H1 (cell line): ENCODE measurements at regions not wholly inside any gene's neighbourhood (a gene's known extent, or its start where the extent isn't known, plus 50 kb on each side); places are given as distances from the start of the nearest gene placed in this dataset.

Source experiments
- CTCF ChIA-PET: fragments of 300-600 bp; sonication (Branson Sonifier 250); formaldehyde crosslinking; loops from one replicate; lab custom pipeline; 2021; ENCODE audit not compliant: partially characterized antibody; lab: Charles Lee
- POLR2A ChIA-PET: fragments of 300-600 bp; sonication (Branson Sonifier 250); formaldehyde crosslinking; loops from one replicate; lab custom pipeline; 2021; ENCODE audit warnings: inconsistent platforms; ENCODE audit not compliant: partially characterized antibody; lab: Charles Lee
- DNase-seq, 2 experiments: peaks; one replicate each; pipeline versions ENCODE4 v3.0.0 to v3.0.0-alpha.2; 2010 to 2022; ENCODE audit warnings: low spot score in 2 of 2, low read depth in 1 of 2, mixed read lengths in 1 of 2
- FAIRE-seq: peaks from 2 replicates; lab custom pipeline; 2011; peaks lifted over from hg19 to GRCh38; lab: Jason Lieb, UNC
- H2AFZ ChIP-seq: 2 replicates; pipeline ENCODE4 v1.8.1; 2012; ENCODE audit warnings: low read length, inconsistent platforms
- H2AK5ac ChIP-seq: 2 replicates; pipeline ENCODE4 v1.6.1; 2013; ENCODE audit warnings: low read depth, low read length
- H2BK120ac ChIP-seq: replicated peaks from 2 replicates; pipeline ENCODE3; 2013; ENCODE audit warnings: low read depth, low read length, inconsistent platforms
- H2BK12ac ChIP-seq: 2 replicates; pipeline ENCODE4 v1.6.1; 2013; ENCODE audit warnings: low read depth, low read length
- H2BK15ac ChIP-seq: 2 replicates; pipeline ENCODE4 v1.6.1; 2013; ENCODE audit warnings: low read length
- H2BK20ac ChIP-seq: 2 replicates; pipeline ENCODE4 v1.6.1; 2013; ENCODE audit warnings: low read length
- H2BK5ac ChIP-seq: 2 replicates; pipeline ENCODE4 v1.6.1; 2013; ENCODE audit warnings: low read depth, low read length
- H3K14ac ChIP-seq: 2 replicates; pipeline ENCODE4 v1.6.1; 2013; ENCODE audit warnings: inconsistent platforms; ENCODE audit not compliant: insufficient read length
- H3K18ac ChIP-seq: 2 replicates; pipeline ENCODE4 v1.6.1; 2013; ENCODE audit warnings: low read length; ENCODE audit errors: extremely low read depth
- H3K23ac ChIP-seq: 2 replicates; pipeline ENCODE4 v1.6.1; 2013; ENCODE audit warnings: inconsistent platforms; ENCODE audit not compliant: insufficient read length
- H3K23me2 ChIP-seq: 2 replicates; pipeline ENCODE4 v1.6.1; 2013; ENCODE audit warnings: low read depth, low read length
- H3K27ac ChIP-seq: 2 replicates; pipeline ENCODE4 v1.6.1; 2011; ENCODE audit warnings: low read depth, low read length, inconsistent platforms
- H3K27me3 ChIP-seq, 4 experiments: replicated peaks in 1 of 4; 1 replicate in 1 of 4; 2 replicates in 3 of 4; pipeline versions ENCODE4 v1.6.1 to v1.8.1; 2011 to 2013; ENCODE audit warnings: low read length in 3 of 4, mild to moderate bottlenecking in 3 of 4, inconsistent platforms in 2 of 4, mixed read lengths in 2 of 4, moderate library complexity in 1 of 4; ENCODE audit not compliant: control insufficient read depth in 3 of 4, insufficient read depth in 3 of 4; ENCODE audit errors: extremely low read depth in 1 of 4
- H3K36me3 ChIP-seq, 4 experiments: 2 replicates each; pipeline versions ENCODE4 v1.6.1 to v1.8.1; 2011 to 2013; ENCODE audit warnings: mild to moderate bottlenecking in 4 of 4, low read length in 3 of 4, moderate library complexity in 2 of 4, control low read depth in 1 of 4, inconsistent platforms in 1 of 4; ENCODE audit not compliant: insufficient read depth in 4 of 4, control insufficient read depth in 2 of 4
- H3K4ac ChIP-seq: replicated peaks from 2 replicates; pipeline ENCODE3; 2013; ENCODE audit warnings: low read length, low read depth, mixed read lengths, inconsistent platforms; ENCODE audit not compliant: insufficient read length
- H3K4me1 ChIP-seq, 4 experiments: replicated peaks in 1 of 4; 1 replicate in 1 of 4; 2 replicates in 3 of 4; pipeline versions ENCODE4 v1.6.1 to v1.8.1; 2011 to 2013; ENCODE audit warnings: low read length in 3 of 4, inconsistent platforms in 2 of 4, mixed read lengths in 1 of 4; ENCODE audit not compliant: insufficient read depth in 4 of 4, control insufficient read depth in 3 of 4
- H3K4me2 ChIP-seq, 2 experiments: 2 replicates each; pipeline versions ENCODE4 v1.6.1 to v1.8.1; 2011 to 2013; ENCODE audit warnings: low read depth in 2 of 2, low read length in 2 of 2, control low read depth in 1 of 2, inconsistent platforms in 1 of 2, mild to moderate bottlenecking in 1 of 2; ENCODE audit not compliant: insufficient read depth in 1 of 2
- H3K4me3 ChIP-seq, 4 experiments: fragments of 200-600, 300-600 bp in 1 of 4; sonication (generic), shearing (Covaris generic), sonication (Bioruptor Twin) in 1 of 4; 2 replicates each; pipeline versions ENCODE4 v1.5.1 to v1.8.1; 2011 to 2016; ENCODE audit warnings: low read length in 4 of 4, low read depth in 3 of 4, control low read depth in 2 of 4, inconsistent platforms in 2 of 4, mild to moderate bottlenecking in 2 of 4, mixed read lengths in 1 of 4, moderate library complexity in 1 of 4; ENCODE audit not compliant: insufficient read depth in 2 of 4; ENCODE audit errors: extremely low read depth in 1 of 4
- H3K56ac ChIP-seq: replicated peaks from 2 replicates; pipeline ENCODE3; 2013; ENCODE audit warnings: low read depth, mild to moderate bottlenecking, mixed read lengths, low read length, inconsistent platforms; ENCODE audit not compliant: insufficient read length
- H3K79me1 ChIP-seq: 2 replicates; pipeline ENCODE4 v1.6.1; 2013; ENCODE audit warnings: low read depth, low read length, control low read depth
- H3K79me2 ChIP-seq, 2 experiments: 2 replicates each; pipeline versions ENCODE4 v1.6.1 to v1.8.1; 2012 to 2013; ENCODE audit warnings: low read length in 2 of 2, mild to moderate bottlenecking in 2 of 2, inconsistent platforms in 1 of 2; ENCODE audit not compliant: insufficient read depth in 2 of 2, control insufficient read depth in 1 of 2
- H3K9ac ChIP-seq, 4 experiments: replicated peaks in 1 of 4; 1 replicate in 1 of 4; 2 replicates in 3 of 4; pipeline versions ENCODE4 v1.6.1 to v1.8.1; 2011 to 2013; ENCODE audit warnings: low read depth in 3 of 4, low read length in 3 of 4, control low read depth in 2 of 4, mild to moderate bottlenecking in 2 of 4, moderate library complexity in 2 of 4, inconsistent platforms in 1 of 4; ENCODE audit errors: extremely low read depth in 1 of 4
- H3K9me3 ChIP-seq, 2 experiments: 2 replicates each; pipeline versions ENCODE4 v1.6.1 to v1.8.1; 2012 to 2013; ENCODE audit warnings: mild to moderate bottlenecking in 2 of 2, moderate library complexity in 2 of 2, control low read depth in 1 of 2, inconsistent platforms in 1 of 2, low read depth in 1 of 2, low read length in 1 of 2, mixed read lengths in 1 of 2; ENCODE audit not compliant: insufficient read depth in 2 of 2
- H4K20me1 ChIP-seq, 2 experiments: replicated peaks in 1 of 2; 2 replicates each; pipeline versions ENCODE3 to v1.8.1; 2011 to 2013; ENCODE audit warnings: inconsistent platforms in 2 of 2, low read length in 2 of 2, mild to moderate bottlenecking in 1 of 2; ENCODE audit not compliant: insufficient read depth in 2 of 2, control insufficient read depth in 1 of 2
- H4K5ac ChIP-seq: 2 replicates; pipeline ENCODE4 v1.6.1; 2013; ENCODE audit warnings: low read length, low read depth, mixed read lengths, inconsistent platforms; ENCODE audit not compliant: insufficient read length
- H4K8ac ChIP-seq: 2 replicates; pipeline ENCODE4 v1.8.0; 2013; ENCODE audit warnings: mild to moderate bottlenecking, moderate library complexity, low read length, inconsistent platforms; ENCODE audit not compliant: insufficient read depth; ENCODE audit errors: extremely low read depth
- H4K91ac ChIP-seq: replicated peaks from 2 replicates; pipeline ENCODE3; 2013; ENCODE audit warnings: low read length, mixed read lengths, inconsistent platforms; ENCODE audit not compliant: insufficient read length
- EP300 ChIP-seq, 2 experiments: IDR thresholded peaks; 1 replicate in 1 of 2; 2 replicates in 1 of 2; pipeline ENCODE4 v1.6.1; 2011 to 2012; ENCODE audit warnings: low read depth in 2 of 2, low read length in 2 of 2, mild to moderate bottlenecking in 2 of 2, borderline replicate concordance in 1 of 2, inconsistent platforms in 1 of 2, moderate library complexity in 1 of 2
- KDM5A ChIP-seq: fragments of 200-600 bp; IDR thresholded peaks from 2 replicates; pipeline ENCODE4 v1.7.1; 2012; ENCODE audit warnings: mild to moderate bottlenecking, low read length, inconsistent platforms, mixed read lengths
- RAD21 ChIP-seq, 2 experiments: IDR thresholded peaks in 1 of 2; conservative IDR thresholded peaks in 1 of 2; 2 replicates each; pipeline ENCODE4 v1.6.1; 2011; ENCODE audit warnings: low read depth in 2 of 2, low read length in 2 of 2, improper control_type of control experiment in 1 of 2, inconsistent platforms in 1 of 2, mild to moderate bottlenecking in 1 of 2, moderate library complexity in 1 of 2
- WGBS, 2 experiments: shearing (Covaris generic) in 1 of 2; methylation state at CpG; one replicate each; pipeline versions ENCODE4 v1.1.6 to v1.1.7; 2013 to 2015; ENCODE audit warnings: low lambda C conversion rate in 2 of 2, mixed read lengths in 2 of 2, inconsistent platforms in 1 of 2, low coverage in 1 of 2, missing lambda C conversion rate in 1 of 2; ENCODE audit not compliant: insufficient replicate concordance in 2 of 2, insufficient coverage in 1 of 2, insufficient read length in 1 of 2; ENCODE audit errors: extremely low coverage in 1 of 2, missing lambda C conversion rate in 1 of 2; 5-methylcytosine and 5-hydroxymethylcytosine counted together

GRCh38 chr16:26645614-26646013 is 421.1 kb upstream of the C16orf82 start:
- no peak overlapping the region for H3K4ac ChIP-seq
- H3K56ac ChIP-seq, result no peak overlapping the region
- no peak overlapping the region for H2BK15ac ChIP-seq
- H4K8ac ChIP-seq, result no peak overlapping the region
- ChIA-PET POLR2A (no interaction called here), CTCF (interaction anchor here (0.6 to 2.9 kb wide), 64 partner anchors 9 to 1369 kb away, joined by 3 to 14 read pairs (median 3); no protein-coding TSS in a partner anchor)
- H3K79me1 ChIP-seq, result no peaks in the 10 kb centered on the region
- H2BK120ac ChIP-seq, result no peak overlapping the region
- H2AFZ ChIP-seq, result no peak overlapping the region
- peak in 1 of 2 experiments; percentile 86 for DNase-seq
- no peak overlapping the region for H4K5ac ChIP-seq
- H3K9ac ChIP-seq, result no peak overlapping the region
- no peaks in the 10 kb centered on the region for H4K20me1 ChIP-seq
- no peak overlapping the region for H3K18ac ChIP-seq
- no peaks in the 10 kb centered on the region for H3K23me2 ChIP-seq
- no peak overlapping the region for H3K4me2 ChIP-seq
- H3K27ac ChIP-seq, result no peak overlapping the region
- H3K23ac ChIP-seq, result no peak overlapping the region
- no peak overlapping the region for H2BK20ac ChIP-seq
- H3K4me3 ChIP-seq, result no peak overlapping the region
- H3K4me1 ChIP-seq, result no peaks in the 10 kb centered on the region; a peak in 1 of 7 replicates
- H3K36me3 ChIP-seq, result no peaks in the 10 kb centered on the region
- no peaks in the 10 kb centered on the region for H3K79me2 ChIP-seq
- no peak for FAIRE-seq
- no peak overlapping the region for H2BK12ac ChIP-seq
- H2BK5ac ChIP-seq, result no peak overlapping the region
- no peak overlapping the region for H3K14ac ChIP-seq
- WGBS, 2 experiments, result 29% methylated on average over 9 of the region's 9 CpGs; no CpG with 5 or more reads in 1 of the 2 experiments
- H3K9me3 ChIP-seq, result no peaks in the 10 kb centered on the region
- H2AK5ac ChIP-seq, result no peak overlapping the region
- no peak overlapping the region for H4K91ac ChIP-seq
- H3K27me3 ChIP-seq, result no peaks in the 10 kb centered on the region
- TF ChIP-seq KDM5A, result no peak
- no peak for TF ChIP-seq EP300 (IDR thresholded peaks at IDR 0.05; ENCODE audit: borderline replicate concordance in 1 of 2, low read depth in 2 of 2, low read length in 2 of 2)
- TF ChIP-seq RAD21 (IDR thresholded peaks at IDR 0.05 in 1 of 2, conservative IDR thresholded peaks at IDR 0.05 in 1 of 2; ENCODE audit: low read depth in 2 of 2, low read length in 2 of 2), result peak; percentile 94 to 98
